GM10248 (cell line): ENCODE measurements at regions not wholly inside any gene's neighbourhood (a gene's known extent, or its start where the extent isn't known, plus 50 kb on each side); places are given as distances from the start of the nearest gene placed in this dataset.

Experiments used
- CTCF ChIA-PET: fragments of 300-600 bp; sonication (Branson Sonifier 250); formaldehyde crosslinking; extraction: SDS; loops from one replicate; lab custom pipeline; 2021; ENCODE audit warnings: antibody characterized with exemption; lab: Yijun Ruan, JAX
- POLR2A ChIA-PET: fragments of 350-650 bp; sonication (Branson Sonifier 250); formaldehyde crosslinking; extraction: SDS; loops from one replicate; lab custom pipeline; 2020; ENCODE audit warnings: antibody characterized with exemption; lab: Yijun Ruan, JAX
- DNase-seq: peaks from one replicate; pipeline ENCODE4 v3.0.0; 2012; ENCODE audit errors: extremely low spot score
- TF ChIP-seq, protein P1 (sequence below): IDR thresholded peaks from 2 replicates; pipeline ENCODE4 v1.5.1; 2012; ENCODE audit warnings: mild to moderate bottlenecking, low read depth; ENCODE audit errors: extremely low read depth, missing control alignments, control extremely low read depth

DNA sequence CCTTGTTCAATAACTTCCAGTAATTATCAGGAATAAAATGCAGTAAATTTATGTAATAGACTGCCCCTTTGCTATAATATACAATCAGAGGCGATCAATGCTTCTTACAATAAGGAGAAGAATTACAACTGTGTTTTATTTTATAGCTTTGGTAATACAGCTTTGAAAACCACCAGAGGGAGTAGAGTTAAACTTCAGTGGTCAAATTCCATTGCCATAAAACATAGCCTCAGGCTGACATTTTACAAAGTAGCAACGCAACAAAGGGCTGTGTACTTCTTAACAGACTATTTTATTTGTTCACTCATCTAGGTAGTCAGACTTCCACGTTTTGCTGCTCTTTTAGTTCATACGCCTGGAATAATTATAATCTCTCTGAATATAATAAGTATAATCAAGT, 58.5 kb downstream of the TEX13C start:
- POLR2A ChIA-PET = no interaction called here
- CTCF ChIA-PET = no interaction called here
- TF ChIP-seq, protein P1, sequence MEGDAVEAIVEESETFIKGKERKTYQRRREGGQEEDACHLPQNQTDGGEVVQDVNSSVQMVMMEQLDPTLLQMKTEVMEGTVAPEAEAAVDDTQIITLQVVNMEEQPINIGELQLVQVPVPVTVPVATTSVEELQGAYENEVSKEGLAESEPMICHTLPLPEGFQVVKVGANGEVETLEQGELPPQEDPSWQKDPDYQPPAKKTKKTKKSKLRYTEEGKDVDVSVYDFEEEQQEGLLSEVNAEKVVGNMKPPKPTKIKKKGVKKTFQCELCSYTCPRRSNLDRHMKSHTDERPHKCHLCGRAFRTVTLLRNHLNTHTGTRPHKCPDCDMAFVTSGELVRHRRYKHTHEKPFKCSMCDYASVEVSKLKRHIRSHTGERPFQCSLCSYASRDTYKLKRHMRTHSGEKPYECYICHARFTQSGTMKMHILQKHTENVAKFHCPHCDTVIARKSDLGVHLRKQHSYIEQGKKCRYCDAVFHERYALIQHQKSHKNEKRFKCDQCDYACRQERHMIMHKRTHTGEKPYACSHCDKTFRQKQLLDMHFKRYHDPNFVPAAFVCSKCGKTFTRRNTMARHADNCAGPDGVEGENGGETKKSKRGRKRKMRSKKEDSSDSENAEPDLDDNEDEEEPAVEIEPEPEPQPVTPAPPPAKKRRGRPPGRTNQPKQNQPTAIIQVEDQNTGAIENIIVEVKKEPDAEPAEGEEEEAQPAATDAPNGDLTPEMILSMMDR = no peak

DNA sequence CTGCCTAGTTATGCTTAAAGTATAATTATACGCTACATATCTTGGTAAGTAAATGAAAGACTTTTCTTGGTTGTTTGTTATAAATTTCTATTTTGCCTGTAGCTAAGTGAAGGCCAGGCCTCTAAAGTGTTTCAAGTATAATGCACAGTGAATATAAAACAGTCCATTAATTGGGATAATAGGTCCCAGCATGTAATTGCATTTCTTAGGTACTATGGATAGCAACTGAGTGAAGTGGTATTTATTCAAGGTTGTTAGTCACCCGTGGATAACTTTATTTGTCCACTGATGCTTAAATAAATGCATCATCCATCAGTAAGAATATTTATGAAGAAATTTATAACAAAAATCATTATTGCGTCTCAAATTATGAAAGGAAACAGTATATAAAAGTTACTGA, 59.1 kb downstream of the TEX13C start:
- DNase-seq = no peak
- CTCF ChIA-PET = no interaction called here
- TF ChIP-seq, protein P1 = no peak
- POLR2A ChIA-PET = no interaction called here

More for the DNA sequence above, 58.5 kb downstream of the TEX13C start:
- DNase-seq = no peak

DNA sequence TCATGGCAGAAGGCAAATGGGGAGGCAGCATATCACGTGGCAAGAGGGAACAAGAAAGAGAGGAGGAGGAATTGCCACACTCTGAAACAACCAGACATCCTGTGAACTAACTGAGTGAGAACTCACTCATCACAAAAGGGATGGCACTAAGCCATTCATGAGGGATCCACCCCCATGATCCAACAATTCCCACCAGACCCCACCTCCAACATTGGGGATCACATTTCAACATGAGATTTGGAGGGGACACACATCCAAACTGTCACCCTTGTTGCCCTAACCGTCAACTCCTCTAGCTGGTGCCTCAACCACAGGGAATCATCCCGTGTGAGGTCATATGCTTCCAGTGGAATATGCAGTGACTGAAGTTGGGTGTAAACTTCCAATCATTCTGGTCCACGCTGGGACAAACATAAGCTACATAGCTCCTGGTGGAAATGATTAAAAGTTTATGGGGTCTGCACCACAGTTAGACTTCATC, 62.5 kb downstream of the TEX13C start:
- ChIA-PET CTCF (no interaction called here), POLR2A (no interaction called here)
- TF ChIP-seq, protein P1 = no peak
- no peak for DNase-seq

DNA sequence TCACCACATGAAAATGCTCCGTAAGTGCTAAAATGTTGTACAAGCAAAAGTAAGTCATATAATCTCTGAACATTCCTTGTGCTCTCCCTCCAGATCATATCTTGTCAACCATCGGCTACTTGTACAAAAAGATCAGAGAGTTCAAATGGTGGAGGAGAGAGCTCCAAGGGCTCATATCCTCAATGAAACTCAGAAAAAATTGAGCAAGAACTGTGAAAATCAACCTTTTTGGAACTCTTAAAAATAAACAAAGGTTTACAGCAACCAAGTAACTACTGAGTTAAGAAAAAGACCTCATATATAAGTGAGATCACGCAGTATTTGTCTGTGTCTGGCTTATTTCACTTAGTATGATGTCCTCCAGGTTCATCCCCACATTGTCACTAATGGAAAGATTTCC, 63.2 kb downstream of the TEX13C start:
- DNase-seq = no peak
- ChIA-PET POLR2A (no interaction called here), CTCF (no interaction called here)
- TF ChIP-seq, protein P1 = no peak

DNA sequence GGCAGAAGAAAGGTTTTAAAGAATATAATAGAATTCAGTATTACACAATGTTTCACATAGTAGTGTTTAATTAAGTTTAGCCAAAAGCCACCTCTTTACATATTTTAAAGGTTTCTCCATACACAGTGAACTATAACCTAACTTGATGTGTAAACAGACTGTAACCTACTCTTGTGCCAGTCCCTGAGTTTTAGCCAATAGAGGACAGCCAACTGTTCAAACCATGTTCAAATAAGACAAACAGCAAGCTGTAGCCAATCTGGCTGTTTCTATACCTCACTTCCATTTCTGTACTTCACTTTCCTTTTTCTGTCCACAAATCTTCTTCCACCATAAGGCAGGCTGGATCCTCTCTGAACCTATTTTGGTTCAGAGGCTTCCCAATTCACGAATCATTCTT, 65.2 kb downstream of the TEX13C start:
- TF ChIP-seq, protein P1 = no peak
- no peak for DNase-seq
- POLR2A ChIA-PET = no interaction called here
- CTCF ChIA-PET = no interaction called here

DNA sequence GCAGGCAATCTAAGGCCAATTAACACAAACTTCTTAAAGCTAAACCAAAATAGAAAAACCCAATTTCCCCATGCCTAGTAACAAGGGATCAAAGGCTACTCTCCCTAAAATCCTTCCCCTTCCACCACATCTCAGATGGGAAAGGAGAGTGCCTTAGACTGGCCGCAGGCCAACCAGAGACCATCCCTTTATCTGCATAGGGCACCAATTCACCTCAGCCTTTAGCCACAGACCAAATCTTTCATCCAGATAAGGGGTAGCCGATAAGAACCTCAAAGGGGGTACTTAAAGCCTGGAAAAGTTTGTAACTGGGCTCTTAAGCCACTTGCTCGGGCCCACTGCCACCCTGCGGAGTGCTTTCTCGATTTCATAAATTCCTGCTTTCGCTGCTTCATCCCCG, 68.3 kb downstream of the TEX13C start:
- TF ChIP-seq, protein P1 = no peak
- ChIA-PET CTCF (no interaction called here), POLR2A (no interaction called here)
- no peak for DNase-seq

DNA sequence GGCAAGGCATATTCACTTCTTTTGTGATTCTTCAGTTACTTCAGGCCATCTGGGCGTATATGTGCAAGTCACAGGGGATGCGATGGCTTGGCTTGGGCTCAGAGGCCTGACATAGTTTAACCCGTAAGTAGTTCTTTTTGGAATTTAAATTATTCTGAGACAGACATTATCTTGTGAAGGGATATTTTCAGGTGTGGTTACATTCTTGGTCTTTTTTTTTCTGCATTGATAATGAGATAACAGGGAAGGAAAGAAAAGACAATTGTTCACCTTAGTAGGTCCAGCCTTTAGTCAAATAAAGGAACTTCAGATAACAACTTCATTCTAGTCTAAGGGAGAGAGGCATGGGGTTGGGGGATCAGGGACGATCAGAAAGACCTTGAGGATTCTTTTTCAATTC, 74.8 kb downstream of the TEX13C start:
- DNase-seq = no peak
- POLR2A ChIA-PET = no interaction called here
- TF ChIP-seq, protein P1 = no peak
- CTCF ChIA-PET = no interaction called here
